ENCODE measurements at regions not wholly inside any gene's neighbourhood (a gene's known extent, or its start where the extent isn't known, plus 50 kb on each side); places are given as distances from the start of the nearest gene placed in this dataset.

DNA sequence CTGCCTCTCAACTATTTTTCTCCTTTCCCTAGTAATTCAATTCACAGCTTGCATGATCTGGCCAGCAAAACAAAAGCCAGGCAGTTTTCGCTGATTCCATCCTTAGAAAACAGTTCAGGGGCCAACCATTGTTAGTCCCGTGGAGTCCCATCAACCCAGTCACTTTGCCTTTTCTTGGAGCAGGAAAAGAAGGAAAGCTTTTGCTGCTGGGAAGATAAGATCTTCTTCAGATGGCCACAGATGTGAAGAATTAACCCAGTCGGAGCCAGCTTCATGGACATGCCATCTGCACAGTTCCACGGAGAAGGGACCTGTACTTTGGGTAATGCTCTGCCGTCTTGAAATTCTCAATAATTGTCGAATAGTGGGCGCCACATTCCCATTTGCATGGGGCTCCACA is 76.9 kb upstream of the TSHZ2 start:
- Mint-ChIP-seq H3K4me3 (no peak overlapping the region), H3K36me3 (no peaks in the 10 kb centered on the region), H3K9me3 (peaks cover 8% of the 10 kb centered on the region), H3K27me3 (ENCODE audit: low read depth) (no peaks in the 10 kb centered on the region), H3K4me1 (no peaks in the 10 kb centered on the region), H3K27ac (no peak overlapping the region)
- DNase-seq (ENCODE audit: low spot score) (no peak), ATAC-seq (no peak)
- ChIA-PET POLR2A (no interaction called here), CTCF (no interaction called here)
- TF ChIP-seq FOXJ3 (CRISPR knock-in tag; IDR thresholded peaks at IDR 0.05; ENCODE audit: borderline replicate concordance): no peak
- TF ChIP-seq NR2C2 (CRISPR knock-in tag; IDR thresholded peaks at IDR 0.05): no peak
- TF ChIP-seq, protein P1, sequence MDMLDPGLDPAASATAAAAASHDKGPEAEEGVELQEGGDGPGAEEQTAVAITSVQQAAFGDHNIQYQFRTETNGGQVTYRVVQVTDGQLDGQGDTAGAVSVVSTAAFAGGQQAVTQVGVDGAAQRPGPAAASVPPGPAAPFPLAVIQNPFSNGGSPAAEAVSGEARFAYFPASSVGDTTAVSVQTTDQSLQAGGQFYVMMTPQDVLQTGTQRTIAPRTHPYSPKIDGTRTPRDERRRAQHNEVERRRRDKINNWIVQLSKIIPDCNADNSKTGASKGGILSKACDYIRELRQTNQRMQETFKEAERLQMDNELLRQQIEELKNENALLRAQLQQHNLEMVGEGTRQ (CRISPR knock-in tag; IDR thresholded peaks at IDR 0.05): no peak
- no peak for TF ChIP-seq ELF4 (CRISPR knock-in tag; IDR thresholded peaks at IDR 0.05; ENCODE audit: low read depth)
- no peak for TF ChIP-seq TP53 (CRISPR knock-in tag; IDR thresholded peaks at IDR 0.05)

DNA sequence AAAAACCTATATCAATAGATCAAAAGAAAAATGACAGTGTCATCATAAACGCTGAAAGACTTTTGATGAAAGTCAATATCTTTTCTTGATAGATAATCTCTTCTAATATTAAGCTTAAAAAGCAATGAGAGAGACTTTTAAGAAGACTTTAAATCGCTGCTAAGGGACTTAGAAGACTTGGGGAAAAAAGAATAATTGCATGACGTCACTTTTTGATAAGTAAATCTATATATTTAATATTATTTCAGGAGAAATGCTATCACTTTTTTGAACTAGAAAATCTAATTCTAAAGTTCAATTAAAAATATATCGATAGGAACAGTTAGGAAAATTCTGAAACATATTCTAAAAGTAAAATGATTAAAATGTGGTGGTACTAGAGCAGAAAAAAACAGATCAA is 78.7 kb upstream of the TSHZ2 start:
- Mint-ChIP-seq H3K9me3 (peaks cover 8% of the 10 kb centered on the region), H3K27me3 (ENCODE audit: low read depth) (no peaks in the 10 kb centered on the region), H3K36me3 (no peaks in the 10 kb centered on the region), H3K27ac (no peak overlapping the region), H3K4me3 (no peak overlapping the region), H3K4me1 (no peaks in the 10 kb centered on the region)
- DNase-seq (ENCODE audit: low spot score) (no peak), ATAC-seq (no peak)
- CTCF ChIA-PET: no interaction called here
- TF ChIP-seq MXD4 (CRISPR knock-in tag; IDR thresholded peaks at IDR 0.05; ENCODE audit: borderline replicate concordance): no peak
- TF ChIP-seq, protein P1 (CRISPR knock-in tag; IDR thresholded peaks at IDR 0.05): no peak
- TF ChIP-seq, protein P2, sequence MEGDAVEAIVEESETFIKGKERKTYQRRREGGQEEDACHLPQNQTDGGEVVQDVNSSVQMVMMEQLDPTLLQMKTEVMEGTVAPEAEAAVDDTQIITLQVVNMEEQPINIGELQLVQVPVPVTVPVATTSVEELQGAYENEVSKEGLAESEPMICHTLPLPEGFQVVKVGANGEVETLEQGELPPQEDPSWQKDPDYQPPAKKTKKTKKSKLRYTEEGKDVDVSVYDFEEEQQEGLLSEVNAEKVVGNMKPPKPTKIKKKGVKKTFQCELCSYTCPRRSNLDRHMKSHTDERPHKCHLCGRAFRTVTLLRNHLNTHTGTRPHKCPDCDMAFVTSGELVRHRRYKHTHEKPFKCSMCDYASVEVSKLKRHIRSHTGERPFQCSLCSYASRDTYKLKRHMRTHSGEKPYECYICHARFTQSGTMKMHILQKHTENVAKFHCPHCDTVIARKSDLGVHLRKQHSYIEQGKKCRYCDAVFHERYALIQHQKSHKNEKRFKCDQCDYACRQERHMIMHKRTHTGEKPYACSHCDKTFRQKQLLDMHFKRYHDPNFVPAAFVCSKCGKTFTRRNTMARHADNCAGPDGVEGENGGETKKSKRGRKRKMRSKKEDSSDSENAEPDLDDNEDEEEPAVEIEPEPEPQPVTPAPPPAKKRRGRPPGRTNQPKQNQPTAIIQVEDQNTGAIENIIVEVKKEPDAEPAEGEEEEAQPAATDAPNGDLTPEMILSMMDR (IDR thresholded peaks at IDR 0.05): no peak
- TF ChIP-seq, protein P3, sequence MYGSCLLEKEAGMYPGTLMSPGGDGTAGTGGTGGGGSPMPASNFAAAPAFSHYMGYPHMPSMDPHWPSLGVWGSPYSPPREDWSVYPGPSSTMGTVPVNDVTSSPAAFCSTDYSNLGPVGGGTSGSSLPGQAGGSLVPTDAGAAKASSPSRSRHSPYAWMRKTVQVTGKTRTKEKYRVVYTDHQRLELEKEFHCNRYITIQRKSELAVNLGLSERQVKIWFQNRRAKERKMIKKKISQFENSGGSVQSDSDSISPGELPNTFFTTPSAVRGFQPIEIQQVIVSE (CRISPR knock-in tag; IDR thresholded peaks at IDR 0.05; ENCODE audit: borderline replicate concordance): no peak
- TF ChIP-seq, protein P4, sequence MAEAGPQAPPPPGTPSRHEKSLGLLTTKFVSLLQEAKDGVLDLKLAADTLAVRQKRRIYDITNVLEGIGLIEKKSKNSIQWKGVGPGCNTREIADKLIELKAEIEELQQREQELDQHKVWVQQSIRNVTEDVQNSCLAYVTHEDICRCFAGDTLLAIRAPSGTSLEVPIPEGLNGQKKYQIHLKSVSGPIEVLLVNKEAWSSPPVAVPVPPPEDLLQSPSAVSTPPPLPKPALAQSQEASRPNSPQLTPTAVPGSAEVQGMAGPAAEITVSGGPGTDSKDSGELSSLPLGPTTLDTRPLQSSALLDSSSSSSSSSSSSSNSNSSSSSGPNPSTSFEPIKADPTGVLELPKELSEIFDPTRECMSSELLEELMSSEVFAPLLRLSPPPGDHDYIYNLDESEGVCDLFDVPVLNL (CRISPR knock-in tag; IDR thresholded peaks at IDR 0.05; ENCODE audit: borderline replicate concordance, low read depth): no peak
- TF ChIP-seq NR2C2 (CRISPR knock-in tag; IDR thresholded peaks at IDR 0.05): no peak
- TF ChIP-seq NR3C1 (CRISPR knock-in tag; conservative IDR thresholded peaks at IDR 0.05; ENCODE audit: low read depth): no peak
- no peak for TF ChIP-seq ELF4 (CRISPR knock-in tag; IDR thresholded peaks at IDR 0.05; ENCODE audit: low read depth)
- TF ChIP-seq FOXJ3 (CRISPR knock-in tag; IDR thresholded peaks at IDR 0.05; ENCODE audit: borderline replicate concordance): no peak
- no peak for TF ChIP-seq NFYB (CRISPR knock-in tag; conservative IDR thresholded peaks at IDR 0.05; ENCODE audit: low read depth)
- TF ChIP-seq ZNF121 (CRISPR knock-in tag; IDR thresholded peaks at IDR 0.05): no peak
- POLR2A ChIA-PET: no interaction called here

DNA sequence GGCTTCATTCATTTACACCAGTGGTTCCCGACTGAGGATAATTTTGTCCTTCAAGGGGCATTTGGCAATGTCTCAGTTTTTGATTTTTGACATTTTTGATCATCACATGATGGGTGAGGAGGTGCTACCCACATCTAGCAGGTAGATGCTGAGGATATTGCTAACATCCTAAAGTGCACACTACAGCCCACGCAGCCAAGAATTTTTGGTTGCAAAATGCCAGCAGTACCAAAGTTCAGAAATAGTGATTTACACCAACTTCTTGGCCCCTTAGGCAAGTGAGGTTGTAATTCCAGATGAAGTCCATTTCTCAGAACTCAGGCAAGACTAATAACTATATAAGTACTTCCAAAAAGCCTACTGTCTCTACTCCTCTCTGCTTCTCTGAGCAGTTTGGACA is 80.1 kb upstream of the TSHZ2 start:
- CTCF ChIA-PET: no interaction called here
- H3K36me3 Mint-ChIP-seq: no peaks in the 10 kb centered on the region
- no peak overlapping the region for H3K27ac Mint-ChIP-seq
- TF ChIP-seq, protein P5, sequence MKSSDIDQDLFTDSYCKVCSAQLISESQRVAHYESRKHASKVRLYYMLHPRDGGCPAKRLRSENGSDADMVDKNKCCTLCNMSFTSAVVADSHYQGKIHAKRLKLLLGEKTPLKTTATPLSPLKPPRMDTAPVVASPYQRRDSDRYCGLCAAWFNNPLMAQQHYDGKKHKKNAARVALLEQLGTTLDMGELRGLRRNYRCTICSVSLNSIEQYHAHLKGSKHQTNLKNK (CRISPR knock-in tag; IDR thresholded peaks at IDR 0.05): no peak
- TF ChIP-seq, protein P6, sequence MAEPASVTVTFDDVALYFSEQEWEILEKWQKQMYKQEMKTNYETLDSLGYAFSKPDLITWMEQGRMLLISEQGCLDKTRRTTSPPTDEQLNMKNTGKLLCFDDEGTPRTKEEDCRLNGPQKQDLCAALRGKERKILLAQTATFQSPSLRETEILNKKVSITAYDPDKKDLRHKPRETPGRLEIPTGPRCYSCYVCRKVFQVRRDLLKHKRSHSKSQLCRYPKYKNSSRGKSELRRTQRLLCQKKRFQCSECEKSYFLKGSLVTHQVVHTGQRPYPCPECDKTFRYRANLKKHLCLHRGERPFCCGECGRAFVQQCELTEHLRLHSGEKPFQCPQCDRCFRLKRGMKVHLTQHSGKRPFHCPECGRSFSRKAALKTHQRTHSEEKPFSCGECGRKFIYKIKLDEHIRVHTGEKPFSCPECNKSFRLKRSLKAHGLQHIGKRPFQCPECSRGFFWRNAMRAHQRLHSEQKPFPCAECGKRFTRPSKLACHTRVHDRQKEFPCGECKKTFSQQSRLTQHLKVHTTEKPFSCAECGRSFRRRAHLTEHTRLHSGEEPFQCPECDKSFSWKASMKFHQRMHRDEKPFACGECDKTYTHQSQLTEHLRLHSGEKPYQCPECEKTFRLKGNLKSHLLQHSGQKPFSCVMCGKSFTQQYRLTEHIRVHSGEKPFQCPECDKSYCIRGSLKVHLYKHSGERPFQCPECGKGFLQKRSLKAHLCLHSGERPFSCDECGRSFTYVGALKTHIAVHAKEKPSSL (CRISPR knock-in tag; conservative IDR thresholded peaks at IDR 0.05): no peak
- TF ChIP-seq, protein P7, sequence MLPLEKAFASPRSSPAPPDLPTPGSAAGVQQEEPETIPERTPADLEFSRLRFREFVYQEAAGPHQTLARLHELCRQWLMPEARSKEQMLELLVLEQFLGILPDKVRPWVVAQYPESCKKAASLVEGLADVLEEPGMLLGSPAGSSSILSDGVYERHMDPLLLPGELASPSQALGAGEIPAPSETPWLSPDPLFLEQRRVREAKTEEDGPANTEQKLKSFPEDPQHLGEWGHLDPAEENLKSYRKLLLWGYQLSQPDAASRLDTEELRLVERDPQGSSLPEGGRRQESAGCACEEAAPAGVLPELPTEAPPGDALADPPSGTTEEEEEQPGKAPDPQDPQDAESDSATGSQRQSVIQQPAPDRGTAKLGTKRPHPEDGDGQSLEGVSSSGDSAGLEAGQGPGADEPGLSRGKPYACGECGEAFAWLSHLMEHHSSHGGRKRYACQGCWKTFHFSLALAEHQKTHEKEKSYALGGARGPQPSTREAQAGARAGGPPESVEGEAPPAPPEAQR (CRISPR knock-in tag; IDR thresholded peaks at IDR 0.05): no peak
- TF ChIP-seq SMAD4 (CRISPR knock-in tag; IDR thresholded peaks at IDR 0.05) (no peak), CREB1 (CRISPR knock-in tag; IDR thresholded peaks at IDR 0.05) (no peak)
- no peaks in the 10 kb centered on the region for H3K27me3 Mint-ChIP-seq (ENCODE audit: low read depth)
- DNase-seq (ENCODE audit: low spot score) (no peak), ATAC-seq (no peak)
- no peak overlapping the region for H3K4me3 Mint-ChIP-seq
- peaks cover 8% of the 10 kb centered on the region for H3K9me3 Mint-ChIP-seq
- H3K4me1 Mint-ChIP-seq: no peaks in the 10 kb centered on the region
- POLR2A ChIA-PET: no interaction called here

All from WTC11 (cell line).